ENCODE measurements at regions not wholly inside any gene's neighbourhood (a gene's known extent, or its start where the extent isn't known, plus 50 kb on each side); places are given as distances from the start of the nearest gene placed in this dataset.

- no peak for DNase-seq
Observed at GRCh38 chr6:140932909-140933308, 1199.8 kb upstream of the GJE1 start.

GRCh38 chr6:140931581-140931980, 1201.1 kb upstream of the GJE1 start:
- no peak for DNase-seq

- no peak for DNase-seq
Observed at GRCh38 chr6:140929121-140929520, 1203.6 kb upstream of the GJE1 start.

GRCh38 chr6:140923048-140923447, 1209.7 kb upstream of the GJE1 start:
- peak; percentile 8 for DNase-seq

- peak; percentile 22 for DNase-seq
Observed at GRCh38 chr6:140921366-140922226, 1211.1 kb upstream of the GJE1 start.

GRCh38 chr6:140917911-140918310, 1214.8 kb upstream of the GJE1 start:
- DNase-seq = no peak

GRCh38 chr6:140915551-140915950, 1217.2 kb upstream of the GJE1 start:
- DNase-seq = peak; percentile 43

- peak; percentile 89 for DNase-seq
Observed at GRCh38 chr6:140915103-140915502, 1217.6 kb upstream of the GJE1 start.

GRCh38 chr6:140912686-140913085, 1220.0 kb upstream of the GJE1 start:
- no peak for DNase-seq

GRCh38 chr6:140909625-140910024, 1223.1 kb upstream of the GJE1 start:
- DNase-seq = no peak

- DNase-seq = no peak
Observed at GRCh38 chr6:140909156-140909555, 1223.6 kb upstream of the GJE1 start.

- DNase-seq = no peak
Observed at GRCh38 chr6:140908505-140908904, 1224.2 kb upstream of the GJE1 start.

GRCh38 chr6:140907235-140907634, 1225.5 kb upstream of the GJE1 start:
- no peak for DNase-seq

GRCh38 chr6:140905724-140906123, 1227.0 kb upstream of the GJE1 start:
- DNase-seq = no peak

GRCh38 chr6:140905050-140905449, 1227.7 kb upstream of the GJE1 start:
- no peak for DNase-seq

GRCh38 chr6:140897804-140898573, 1234.7 kb upstream of the GJE1 start:
- DNase-seq = no peak

- no peak for DNase-seq
Observed at GRCh38 chr6:140897349-140897748, 1235.4 kb upstream of the GJE1 start.

- no peak for DNase-seq
Observed at GRCh38 chr6:140893432-140893831, 1239.3 kb upstream of the GJE1 start.

- no peak for DNase-seq
Observed at GRCh38 chr6:140879946-140880345, 1252.8 kb upstream of the GJE1 start.

GRCh38 chr6:140874066-140874465, 1258.7 kb upstream of the GJE1 start:
- no peak for DNase-seq

GRCh38 chr6:140872885-140873284, 1259.8 kb upstream of the GJE1 start:
- no peak for DNase-seq

GRCh38 chr6:140871911-140872310, 1260.8 kb upstream of the GJE1 start:
- no peak for DNase-seq

- DNase-seq = no peak
Observed at GRCh38 chr6:140867336-140867735, 1265.4 kb upstream of the GJE1 start.

GRCh38 chr6:140858381-140858971, 1274.2 kb upstream of the GJE1 start:
- peak; percentile 2 for DNase-seq

Data from NCI-H345 (cell line).